Activated CD8-positive, alpha-beta memory T cell treated with anti-CD3 and anti-CD28 coated beads, Interleukin-2, amount 10 ng/mL, durations not matched to agents 7 days and 5 days (primary cell): ENCODE measurements at regions not wholly inside any gene's neighbourhood (a gene's known extent, or its start where the extent isn't known, plus 50 kb on each side); places are given as distances from the start of the nearest gene placed in this dataset.

Experiments used
- ATAC-seq: fragments of 150-1000 bp; cut with Tn5 transposase; one replicate; pipeline ENCODE4 v1.10.0; 2021; ENCODE audit warnings: moderate library complexity
- CTCF ChIA-PET: fragments of 350-600 bp; sonication (Branson Sonifier 250); formaldehyde crosslinking; loops from one replicate; lab custom pipeline; 2021; ENCODE audit warnings: antibody characterized with exemption; lab: Charles Lee
- DNase-seq: peaks from one replicate; pipeline ENCODE4 v3.0.0-alpha.2; 2020
- H3K27ac Mint-ChIP-seq: one replicate; pipeline ENCODE4 v1.8.0; 2021; ENCODE audit warnings: mild to moderate bottlenecking, mixed read lengths
- H3K27me3 Mint-ChIP-seq: one replicate; pipeline ENCODE4 v1.8.0; 2021; ENCODE audit warnings: mixed read lengths
- H3K36me3 Mint-ChIP-seq: one replicate; pipeline ENCODE4 v1.8.0; 2021; ENCODE audit warnings: mild to moderate bottlenecking, mixed read lengths
- H3K4me1 Mint-ChIP-seq: one replicate; pipeline ENCODE4 v1.8.0; 2021; ENCODE audit warnings: mixed read lengths
- H3K4me3 Mint-ChIP-seq: one replicate; pipeline ENCODE4 v1.8.0; 2021; ENCODE audit warnings: mild to moderate bottlenecking, moderate library complexity, mixed read lengths
- H3K9me3 Mint-ChIP-seq: one replicate; pipeline ENCODE4 v1.8.0; 2022; ENCODE audit warnings: low read depth, mixed read lengths

DNA sequence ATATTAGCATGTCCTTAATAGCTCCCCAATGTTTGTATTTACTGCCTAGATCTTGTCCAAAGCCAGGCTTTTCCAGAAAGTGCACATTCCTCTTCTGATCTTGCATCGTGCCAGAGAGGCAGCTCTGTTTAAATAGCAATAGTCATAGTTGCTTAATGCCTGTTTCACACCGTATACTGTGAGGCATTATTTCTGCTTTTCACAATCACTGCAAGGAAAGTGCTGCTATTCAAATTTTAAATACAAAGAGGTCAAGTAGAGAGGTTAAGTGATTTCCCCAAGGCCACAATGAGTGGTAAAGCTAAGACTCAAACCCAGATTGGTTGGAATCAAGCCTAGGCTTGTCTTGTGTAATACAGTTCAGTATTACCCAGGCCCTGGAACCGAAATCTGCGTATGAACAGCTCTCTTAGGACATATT lies 153.6 kb downstream of the SNX18 start:
- no peak for DNase-seq
- Mint-ChIP-seq H3K27ac (no peak overlapping the region), H3K27me3 (no peaks in the 10 kb centered on the region), H3K4me1 (peaks cover 58% of the 10 kb centered on the region), H3K4me3 (no peak overlapping the region), H3K36me3 (peaks cover 47% of the 10 kb centered on the region), H3K9me3 (peaks cover 13% of the 10 kb centered on the region)
- ATAC-seq, result no peak
- CTCF ChIA-PET, result no interaction called here

- no peak for ATAC-seq
- DNase-seq, result no peak
- CTCF ChIA-PET, result interaction anchor here (0.7 to 1.9 kb wide), 6 partner anchors 12 to 175 kb away, joined by 3 to 5 read pairs (median 4); no protein-coding TSS in a partner anchor
- peaks cover 13% of the 10 kb centered on the region for H3K9me3 Mint-ChIP-seq
- peaks cover 47% of the 10 kb centered on the region for H3K36me3 Mint-ChIP-seq
- H3K4me1 Mint-ChIP-seq, result peaks cover 56% of the 10 kb centered on the region
- peak overlapping the region; percentile 45 for H3K27ac Mint-ChIP-seq
- H3K27me3 Mint-ChIP-seq, result peaks cover under 1% of the 10 kb centered on the region
- H3K4me3 Mint-ChIP-seq, result no peak overlapping the region
These were observed 152.7 kb downstream of the SNX18 start for GRCh38 chr5:54670281-54670680.

DNA sequence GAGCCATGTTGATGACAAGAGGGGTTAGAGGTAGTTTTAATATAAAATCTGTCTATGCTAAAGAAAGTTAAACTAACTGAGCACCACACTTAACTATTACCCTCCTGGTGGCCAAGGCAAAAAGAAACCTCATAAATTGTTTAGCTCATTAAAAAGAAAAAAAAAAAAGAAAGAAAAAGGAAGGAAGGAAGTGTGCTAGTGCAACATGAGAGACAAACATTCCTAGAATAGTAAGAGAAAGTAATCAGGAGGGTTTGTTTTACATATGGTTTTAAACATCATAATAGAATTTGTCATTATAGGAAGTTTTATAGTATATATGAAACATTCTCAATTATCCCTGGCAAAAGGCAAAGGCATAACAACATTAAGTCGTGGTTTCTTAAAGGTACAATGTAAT lies 152.3 kb downstream of the SNX18 start:
- DNase-seq, result no peak
- H3K27me3 Mint-ChIP-seq, result peaks cover 2% of the 10 kb centered on the region
- H3K9me3 Mint-ChIP-seq, result peaks cover 12% of the 10 kb centered on the region
- peaks cover 54% of the 10 kb centered on the region for H3K4me1 Mint-ChIP-seq
- peaks cover 42% of the 10 kb centered on the region for H3K36me3 Mint-ChIP-seq
- no peak overlapping the region for H3K4me3 Mint-ChIP-seq
- H3K27ac Mint-ChIP-seq, result peak overlapping the region; percentile 72
- CTCF ChIA-PET, result interaction anchor here (0.7 to 1.9 kb wide), 6 partner anchors 12 to 175 kb away, joined by 3 to 5 read pairs (median 4); no protein-coding TSS in a partner anchor
- ATAC-seq, result no peak

- Mint-ChIP-seq H3K27me3 (peaks cover 2% of the 10 kb centered on the region), H3K9me3 (peaks cover 9% of the 10 kb centered on the region), H3K27ac (peak overlapping the region; percentile 72), H3K36me3 (peaks cover 39% of the 10 kb centered on the region), H3K4me1 (peaks cover 49% of the 10 kb centered on the region), H3K4me3 (no peak overlapping the region)
- no peak for DNase-seq
- ATAC-seq, result no peak
- CTCF ChIA-PET, result interaction anchor here (1.3 to 1.9 kb wide), 5 partner anchors 11 to 176 kb away, joined by 3 to 5 read pairs (median 5); no protein-coding TSS in a partner anchor
These were observed 151.7 kb downstream of the SNX18 start for GRCh38 chr5:54669285-54669684.

- no peak overlapping the region for H3K27ac Mint-ChIP-seq
- DNase-seq (no peak), ATAC-seq (no peak)
- peaks cover 35% of the 10 kb centered on the region for H3K36me3 Mint-ChIP-seq
- H3K27me3 Mint-ChIP-seq, result peaks cover 2% of the 10 kb centered on the region
- H3K4me1 Mint-ChIP-seq, result peaks cover 37% of the 10 kb centered on the region
- H3K9me3 Mint-ChIP-seq, result peaks cover 9% of the 10 kb centered on the region
- CTCF ChIA-PET, result no interaction called here
- H3K4me3 Mint-ChIP-seq, result no peak overlapping the region
These were observed 150.5 kb downstream of the SNX18 start for GRCh38 chr5:54668096-54668495.

DNA sequence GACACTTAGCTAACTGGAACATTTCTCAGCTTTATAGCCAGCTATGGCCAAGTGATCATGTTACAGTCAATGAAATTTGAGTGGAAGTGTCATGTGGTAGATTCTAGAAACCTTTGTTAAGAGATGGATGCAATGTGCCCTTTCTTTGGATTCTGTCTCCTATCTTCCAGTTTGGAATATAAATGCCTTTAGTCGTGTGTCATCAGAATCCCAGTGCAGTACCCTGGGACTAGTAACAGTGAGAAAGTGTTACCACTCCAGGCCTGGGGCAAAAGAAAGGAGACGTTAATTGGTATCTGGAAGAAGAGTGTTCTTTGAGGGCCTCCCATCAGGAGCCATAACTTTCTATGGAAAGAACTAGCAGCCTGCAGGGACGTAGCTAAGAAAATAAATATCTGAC lies 149.6 kb downstream of the SNX18 start:
- Mint-ChIP-seq H3K27me3 (peaks cover 2% of the 10 kb centered on the region), H3K36me3 (peaks cover 26% of the 10 kb centered on the region), H3K4me1 (peaks cover 30% of the 10 kb centered on the region), H3K4me3 (no peak overlapping the region), H3K9me3 (peaks cover 8% of the 10 kb centered on the region), H3K27ac (no peak overlapping the region)
- CTCF ChIA-PET, result no interaction called here
- no peak for DNase-seq
- no peak for ATAC-seq

- Mint-ChIP-seq H3K4me1 (peaks cover 7% of the 10 kb centered on the region), H3K9me3 (peaks cover 9% of the 10 kb centered on the region)
- CTCF ChIA-PET, result no interaction called here
These were observed 146.3 kb downstream of the SNX18 start for GRCh38 chr5:54663866-54664265.

GRCh38 chr5:54661111-54661510 lies 143.6 kb downstream of the SNX18 start:
- CTCF ChIA-PET, result interaction anchor here (1.0 kb wide), 1 partner anchor 144 kb away, joined by 3 read pairs; the partner anchor contains the start of gene SNX18
- Mint-ChIP-seq H3K4me3 (no peak overlapping the region), H3K36me3 (no peaks in the 10 kb centered on the region), H3K27ac (no peak overlapping the region), H3K4me1 (peaks cover 8% of the 10 kb centered on the region), H3K9me3 (peaks cover 2% of the 10 kb centered on the region), H3K27me3 (peaks cover 2% of the 10 kb centered on the region)
- DNase-seq, result no peak
- no peak for ATAC-seq

More at GRCh38 chr5:54663866-54664265, 146.3 kb downstream of the SNX18 start:
- Mint-ChIP-seq H3K27ac (no peak overlapping the region), H3K36me3 (peaks cover 8% of the 10 kb centered on the region), H3K4me3 (no peak overlapping the region), H3K27me3 (peaks cover 2% of the 10 kb centered on the region)
- DNase-seq, result no peak
- ATAC-seq, result no peak

DNA sequence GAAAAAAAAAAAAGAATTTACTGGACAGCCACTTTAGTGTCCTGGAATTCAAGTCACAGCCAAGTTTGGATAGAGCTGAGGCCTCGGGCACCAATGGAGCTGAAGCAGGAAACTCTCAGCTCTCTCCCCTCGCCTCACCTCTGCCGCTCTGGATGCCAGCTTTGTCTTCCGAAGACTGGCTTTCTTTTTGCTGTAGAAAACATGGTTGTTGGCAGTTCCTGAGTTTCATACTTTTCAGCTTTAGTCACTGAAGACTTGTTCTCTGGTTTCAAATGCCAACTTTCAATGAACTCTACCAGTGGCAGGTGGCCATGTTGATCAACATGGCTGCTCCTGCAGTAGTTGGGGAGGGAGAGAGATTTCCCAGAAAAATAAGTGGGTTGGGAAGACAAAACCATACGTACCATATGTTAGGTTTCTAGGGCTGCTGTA lies 142.2 kb downstream of the SNX18 start:
- CTCF ChIA-PET, result interaction anchor here (0.7 to 1.1 kb wide), 3 partner anchors 80 to 1659 kb away, joined by 3 read pairs; no protein-coding TSS in a partner anchor
- DNase-seq (no peak), ATAC-seq (no peak)
- no peak overlapping the region for H3K27ac Mint-ChIP-seq
- H3K27me3 Mint-ChIP-seq, result no peaks in the 10 kb centered on the region
- no peak overlapping the region for H3K4me3 Mint-ChIP-seq
- peaks cover 2% of the 10 kb centered on the region for H3K9me3 Mint-ChIP-seq
- H3K36me3 Mint-ChIP-seq, result no peaks in the 10 kb centered on the region
- peaks cover 13% of the 10 kb centered on the region for H3K4me1 Mint-ChIP-seq

DNA sequence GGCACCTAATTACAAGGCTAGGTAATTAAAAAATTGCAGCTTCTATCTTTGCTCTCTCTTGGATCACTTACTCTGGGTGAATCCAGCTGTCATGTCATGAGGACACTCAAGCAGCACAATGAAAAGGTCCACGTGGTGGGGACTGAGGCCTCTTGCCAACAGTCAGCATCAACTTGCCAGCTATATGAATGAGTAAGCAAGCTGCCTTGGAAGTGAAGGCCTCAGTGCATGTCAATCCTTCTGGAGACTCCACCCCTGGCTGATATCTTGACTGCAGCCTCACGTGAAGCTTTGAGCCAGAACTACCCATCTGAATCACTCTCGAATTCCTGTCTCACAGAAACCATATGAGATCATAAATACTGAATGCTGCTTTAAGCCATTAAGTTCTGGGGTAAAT lies 140.5 kb downstream of the SNX18 start:
- H3K27ac Mint-ChIP-seq, result no peak overlapping the region
- no peak for ATAC-seq
- H3K36me3 Mint-ChIP-seq, result peaks cover 3% of the 10 kb centered on the region
- H3K4me1 Mint-ChIP-seq, result peaks cover 28% of the 10 kb centered on the region
- H3K27me3 Mint-ChIP-seq, result no peaks in the 10 kb centered on the region
- H3K9me3 Mint-ChIP-seq, result peaks cover 2% of the 10 kb centered on the region
- H3K4me3 Mint-ChIP-seq, result no peak overlapping the region
- DNase-seq, result no peak
- CTCF ChIA-PET, result interaction anchor here (1.0 to 1.2 kb wide), 4 partner anchors 9 to 187 kb away, joined by 3 to 5 read pairs (median 4); no protein-coding TSS in a partner anchor

DNA sequence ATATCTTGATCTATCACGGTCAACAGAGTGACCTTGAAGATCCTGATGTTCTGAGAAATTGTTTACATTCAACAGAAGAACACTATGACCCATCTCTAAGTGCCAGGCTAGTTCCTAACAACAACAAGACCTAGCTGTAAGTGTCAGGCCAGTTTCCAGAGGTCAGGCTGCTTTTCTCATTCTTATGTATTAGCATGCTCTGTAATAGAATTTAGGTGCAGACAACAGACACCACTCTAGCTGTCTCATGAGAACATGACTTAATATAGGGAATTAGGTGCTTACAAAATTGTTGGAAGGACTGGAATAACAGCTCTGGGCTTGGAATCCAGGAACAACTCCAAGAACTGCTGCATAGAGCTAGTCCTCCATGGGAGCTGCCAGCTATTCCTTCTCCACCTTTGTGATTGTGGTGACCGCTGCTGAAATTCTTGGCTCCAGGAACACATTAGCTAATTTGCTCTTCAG lies 138.7 kb downstream of the SNX18 start:
- H3K27ac Mint-ChIP-seq, result no peak overlapping the region

DNA sequence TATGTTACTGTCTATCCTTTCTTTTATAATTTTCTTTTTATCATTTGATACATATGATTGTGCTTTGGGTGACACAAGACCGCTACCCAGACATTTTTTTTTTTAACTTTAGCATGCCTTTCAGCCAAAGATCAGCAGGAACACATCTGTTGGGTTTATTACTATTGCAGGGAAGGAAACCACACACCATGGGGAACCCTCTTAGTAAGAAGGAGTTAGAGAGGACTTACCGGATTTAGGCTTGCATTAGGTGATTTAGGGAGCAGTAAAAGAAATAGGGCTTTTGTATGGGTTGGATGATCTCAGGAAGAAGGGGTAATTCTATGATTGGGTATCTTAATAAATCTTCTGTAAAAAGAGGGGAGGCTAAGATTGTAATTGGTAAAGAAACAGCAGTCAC lies 138.2 kb downstream of the SNX18 start:
- DNase-seq (no peak), ATAC-seq (no peak)
- Mint-ChIP-seq H3K4me1 (peaks cover 25% of the 10 kb centered on the region), H3K36me3 (peaks cover 3% of the 10 kb centered on the region), H3K27me3 (no peaks in the 10 kb centered on the region), H3K9me3 (peaks cover 2% of the 10 kb centered on the region), H3K4me3 (no peak overlapping the region), H3K27ac (no peak overlapping the region)
- CTCF ChIA-PET, result no interaction called here

More for the DNA sequence above, 138.7 kb downstream of the SNX18 start:
- CTCF ChIA-PET, result no interaction called here
- Mint-ChIP-seq H3K4me1 (peaks cover 25% of the 10 kb centered on the region), H3K36me3 (peaks cover 3% of the 10 kb centered on the region), H3K9me3 (peaks cover 2% of the 10 kb centered on the region), H3K27me3 (no peaks in the 10 kb centered on the region), H3K4me3 (no peak overlapping the region)
- no peak for ATAC-seq
- DNase-seq, result no peak

DNA sequence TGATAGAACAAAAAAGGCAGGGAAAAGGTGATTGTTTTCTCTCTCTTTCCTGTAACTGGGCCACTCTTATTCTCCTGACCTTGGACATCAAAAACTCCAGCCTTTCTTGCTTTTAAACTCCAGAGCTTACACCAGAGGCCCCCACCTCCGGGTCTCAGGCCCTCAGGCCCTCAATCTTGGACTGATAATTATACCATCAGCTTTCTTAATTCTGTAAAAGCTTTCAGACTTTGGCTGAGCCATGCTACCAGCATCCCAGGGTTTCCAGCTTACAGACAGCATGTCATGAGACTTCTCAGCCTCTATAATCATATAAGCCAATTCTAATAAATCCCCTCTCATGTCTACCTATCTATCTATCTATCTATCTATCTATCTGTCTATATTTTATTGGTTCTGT lies 137.7 kb downstream of the SNX18 start:
- CTCF ChIA-PET, result no interaction called here

DNA sequence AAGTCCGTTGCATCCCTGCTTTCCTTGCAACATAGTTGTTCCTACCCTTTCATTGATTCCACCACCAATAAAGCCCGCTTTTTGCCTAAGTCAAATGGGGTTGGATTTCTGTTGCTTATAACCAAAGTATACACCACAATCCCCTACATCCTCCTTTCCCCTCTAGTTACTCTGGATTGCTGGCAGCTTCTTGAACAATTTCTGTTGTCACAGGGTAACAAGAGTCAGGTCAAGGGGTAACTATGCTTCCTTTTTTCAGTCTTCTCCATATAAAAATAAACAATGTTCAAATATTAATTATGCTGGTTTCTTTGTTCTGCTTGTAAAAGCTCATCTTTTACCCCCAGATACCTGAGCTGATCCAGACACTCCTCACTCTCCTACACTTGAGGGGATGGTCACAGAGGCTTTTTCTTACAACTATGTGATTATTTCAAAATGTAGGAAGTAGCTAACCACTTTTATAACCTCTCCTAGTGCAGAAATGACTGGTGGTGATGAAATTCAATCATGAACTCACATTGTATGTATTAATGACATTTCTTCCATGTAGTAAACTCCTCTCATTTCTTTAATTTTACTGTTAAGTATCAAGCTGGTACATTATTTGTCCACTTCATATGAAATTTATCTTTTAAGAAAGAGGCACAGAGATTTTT lies 136.5 kb downstream of the SNX18 start:
- no peaks in the 10 kb centered on the region for H3K9me3 Mint-ChIP-seq
- H3K4me1 Mint-ChIP-seq, result peaks cover 25% of the 10 kb centered on the region
- DNase-seq (no peak), ATAC-seq (peak; percentile 67)
- H3K36me3 Mint-ChIP-seq, result peaks cover 5% of the 10 kb centered on the region
- CTCF ChIA-PET, result interaction anchor here (0.8 to 1.7 kb wide), 5 partner anchors 15 to 137 kb away, joined by 4 to 7 read pairs (median 4); partner anchors contain the start of gene SNX18
- peak overlapping the region; percentile 42 for H3K27ac Mint-ChIP-seq
- no peaks in the 10 kb centered on the region for H3K27me3 Mint-ChIP-seq
- H3K4me3 Mint-ChIP-seq, result no peak overlapping the region

More for the DNA sequence above, 137.7 kb downstream of the SNX18 start:
- Mint-ChIP-seq H3K27me3 (no peaks in the 10 kb centered on the region), H3K36me3 (peaks cover 3% of the 10 kb centered on the region), H3K4me1 (peaks cover 25% of the 10 kb centered on the region), H3K9me3 (peaks cover 2% of the 10 kb centered on the region), H3K4me3 (no peak overlapping the region), H3K27ac (no peak overlapping the region)
- ATAC-seq (no peak), DNase-seq (no peak)
